HG03354 (cell line): ENCODE measurements at regions not wholly inside any gene's neighbourhood (a gene's known extent, or its start where the extent isn't known, plus 50 kb on each side); places are given as distances from the start of the nearest gene placed in this dataset.

Experiments used
- ATAC-seq: cut with Tn5 transposase; IDR thresholded peaks from one replicate; pipeline ENCODE4 v1.9.1; 2021; ENCODE audit warnings: mild to moderate bottlenecking; ENCODE audit not compliant: unreplicated experiment, poor library complexity, severe bottlenecking

GRCh38 chr2:147133286-147133908 is 711.4 kb upstream of the ACVR2A start:
- ATAC-seq = no peak

GRCh38 chr2:147125145-147125544 is 719.7 kb upstream of the ACVR2A start:
- no peak for ATAC-seq

- no peak for ATAC-seq
Measured at GRCh38 chr2:147122944-147123343, 721.9 kb upstream of the ACVR2A start.

- ATAC-seq = no peak
Measured at GRCh38 chr2:147110962-147111361, 733.9 kb upstream of the ACVR2A start.

GRCh38 chr2:147110317-147110716 is 734.5 kb upstream of the ACVR2A start:
- ATAC-seq = no peak

- ATAC-seq = no peak
Measured at GRCh38 chr2:147109291-147109690, 735.5 kb upstream of the ACVR2A start.

GRCh38 chr2:147108548-147108947 is 736.3 kb upstream of the ACVR2A start:
- no peak for ATAC-seq

- no peak for ATAC-seq
Measured at GRCh38 chr2:147101941-147102790, 742.7 kb upstream of the ACVR2A start.

- ATAC-seq = no peak
Measured at GRCh38 chr2:147100406-147101035, 744.3 kb upstream of the ACVR2A start.

GRCh38 chr2:147099845-147100244 is 745.0 kb upstream of the ACVR2A start:
- no peak for ATAC-seq

- no peak for ATAC-seq
Measured at GRCh38 chr2:147098940-147099339, 745.9 kb upstream of the ACVR2A start.

- no peak for ATAC-seq
Measured at GRCh38 chr2:147097747-147098146, 747.1 kb upstream of the ACVR2A start.

GRCh38 chr2:147096671-147097070 is 748.2 kb upstream of the ACVR2A start:
- ATAC-seq = no peak

- no peak for ATAC-seq
Measured at GRCh38 chr2:147095376-147095775, 749.5 kb upstream of the ACVR2A start.

GRCh38 chr2:147094077-147094476 is 750.8 kb upstream of the ACVR2A start:
- no peak for ATAC-seq

- no peak for ATAC-seq
Measured at GRCh38 chr2:147092266-147092665, 752.6 kb upstream of the ACVR2A start.

GRCh38 chr2:147091448-147091847 is 753.4 kb upstream of the ACVR2A start:
- no peak for ATAC-seq

- ATAC-seq = no peak
Measured at GRCh38 chr2:147088871-147089270, 756.0 kb upstream of the ACVR2A start.

GRCh38 chr2:147086715-147087114 is 758.1 kb upstream of the ACVR2A start:
- no peak for ATAC-seq

- no peak for ATAC-seq
Measured at GRCh38 chr2:147083664-147084063, 761.2 kb upstream of the ACVR2A start.
